ENCODE measurements at regions not wholly inside any gene's neighbourhood (a gene's known extent, or its start where the extent isn't known, plus 50 kb on each side); places are given as distances from the start of the nearest gene placed in this dataset.

DNA sequence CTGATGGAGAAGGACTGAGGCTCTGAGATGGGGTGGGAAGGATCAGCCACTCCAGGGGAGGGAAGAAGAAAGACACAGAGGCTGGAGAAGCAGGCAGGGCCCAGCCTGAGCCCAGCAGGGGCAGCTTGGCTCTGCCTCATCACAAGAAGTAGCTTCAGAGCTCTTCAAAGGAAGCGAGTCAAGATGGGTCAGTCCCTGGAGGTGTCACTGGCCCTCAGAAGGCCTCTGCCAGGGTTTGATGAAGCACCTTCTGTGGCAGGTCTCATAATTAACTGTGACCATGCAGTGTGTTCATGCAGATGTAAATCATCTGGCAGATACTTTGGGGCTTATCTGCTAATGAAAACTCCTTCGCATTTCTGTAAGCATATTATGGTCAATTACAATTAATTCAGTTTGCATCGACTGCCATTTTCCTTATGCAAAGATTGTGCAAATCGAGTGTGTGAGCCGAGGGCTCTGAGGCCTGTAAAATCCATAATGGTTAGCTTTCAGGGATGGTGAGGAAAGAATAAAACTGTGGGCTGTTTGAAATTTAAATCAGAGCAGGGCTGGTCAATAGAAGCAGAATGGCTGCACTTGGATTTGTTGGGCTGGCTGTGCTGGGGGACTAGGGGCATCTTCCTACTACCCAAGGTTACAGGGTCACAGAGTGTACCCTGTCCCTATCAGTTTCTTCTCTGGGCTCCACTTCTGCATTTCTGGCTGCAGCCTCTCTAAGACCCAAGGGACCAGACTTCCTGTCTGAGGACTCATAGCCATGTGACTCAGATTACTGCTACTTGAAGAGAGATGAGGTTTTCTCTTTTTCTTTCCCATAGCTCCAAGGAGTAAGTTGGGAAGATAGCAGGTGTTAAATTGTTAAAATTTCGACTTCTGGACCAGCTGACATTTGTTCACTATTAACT, 376.6 kb downstream of the DHX35 start:
- H3K27me3 Mint-ChIP-seq (ENCODE audit: low read depth in 3 of 3) = peaks cover 0 to 2% (median 1%) of the 10 kb centered on the region in 3 donors
- H3K27ac Mint-ChIP-seq = no peak overlapping the region
- Histone ChIP-seq H3K36me3 (replicated peaks in 1 of 2; ENCODE audit: control insufficient read depth in 1 of 2, insufficient read depth in 2 of 2, low read length in 2 of 2) (no peaks in the 10 kb centered on the region), H2AFZ (ENCODE audit: insufficient read depth, low read depth, low read length, poor library complexity, severe bottlenecking) (no peak overlapping the region), H3K4me1 (ENCODE audit: control insufficient read depth in 1 of 2, insufficient read depth in 2 of 2, low read length in 2 of 2) (no peaks in the 10 kb centered on the region), H3K27ac (ENCODE audit: low read depth in 1 of 2, low read length in 2 of 2) (no peak overlapping the region), H3K4me2 (replicated peaks; ENCODE audit: extremely low read depth, low read length, poor library complexity, severe bottlenecking) (no peak overlapping the region), H3K79me2 (ENCODE audit: insufficient read depth, low read length) (no peaks in the 10 kb centered on the region), H3K9ac (ENCODE audit: insufficient read depth, low read length, poor library complexity, severe bottlenecking) (no peak overlapping the region), H4K20me1 (ENCODE audit: insufficient read depth, low read length) (no peaks in the 10 kb centered on the region), H3K4me3 (replicated peaks in 1 of 3; ENCODE audit: low read depth in 2 of 3, low read length in 3 of 3) (no peak overlapping the region), H3K9me3 (replicated peaks in 1 of 2; ENCODE audit: control insufficient read depth in 1 of 2, insufficient read depth in 1 of 2, low read length in 2 of 2) (no peaks in the 10 kb centered on the region), H3K27me3 (ENCODE audit: control insufficient read depth in 2 of 2, insufficient read depth in 2 of 2, low read length in 2 of 2) (no peaks in the 10 kb centered on the region)
- no peak overlapping the region for H3K4me3 Mint-ChIP-seq
- intact Hi-C loops (cut with micrococcal nuclease) = no loop called here
- TF ChIP-seq, protein P1, sequence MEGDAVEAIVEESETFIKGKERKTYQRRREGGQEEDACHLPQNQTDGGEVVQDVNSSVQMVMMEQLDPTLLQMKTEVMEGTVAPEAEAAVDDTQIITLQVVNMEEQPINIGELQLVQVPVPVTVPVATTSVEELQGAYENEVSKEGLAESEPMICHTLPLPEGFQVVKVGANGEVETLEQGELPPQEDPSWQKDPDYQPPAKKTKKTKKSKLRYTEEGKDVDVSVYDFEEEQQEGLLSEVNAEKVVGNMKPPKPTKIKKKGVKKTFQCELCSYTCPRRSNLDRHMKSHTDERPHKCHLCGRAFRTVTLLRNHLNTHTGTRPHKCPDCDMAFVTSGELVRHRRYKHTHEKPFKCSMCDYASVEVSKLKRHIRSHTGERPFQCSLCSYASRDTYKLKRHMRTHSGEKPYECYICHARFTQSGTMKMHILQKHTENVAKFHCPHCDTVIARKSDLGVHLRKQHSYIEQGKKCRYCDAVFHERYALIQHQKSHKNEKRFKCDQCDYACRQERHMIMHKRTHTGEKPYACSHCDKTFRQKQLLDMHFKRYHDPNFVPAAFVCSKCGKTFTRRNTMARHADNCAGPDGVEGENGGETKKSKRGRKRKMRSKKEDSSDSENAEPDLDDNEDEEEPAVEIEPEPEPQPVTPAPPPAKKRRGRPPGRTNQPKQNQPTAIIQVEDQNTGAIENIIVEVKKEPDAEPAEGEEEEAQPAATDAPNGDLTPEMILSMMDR (IDR thresholded peaks at IDR 0.05) = no peak
- WGBS (ENCODE audit: insufficient coverage) = 87% methylated on average over 3 of the region's 6 CpGs
- peaks cover 2% of the 10 kb centered on the region for H3K4me1 Mint-ChIP-seq
- H3K9me3 Mint-ChIP-seq = peaks cover 0 to 12% (median 4%) of the 10 kb centered on the region in 7 donors
- DNase-seq = peak in 1 of 3 donors; percentile 10
- no peaks in the 10 kb centered on the region for H3K36me3 Mint-ChIP-seq

DNA sequence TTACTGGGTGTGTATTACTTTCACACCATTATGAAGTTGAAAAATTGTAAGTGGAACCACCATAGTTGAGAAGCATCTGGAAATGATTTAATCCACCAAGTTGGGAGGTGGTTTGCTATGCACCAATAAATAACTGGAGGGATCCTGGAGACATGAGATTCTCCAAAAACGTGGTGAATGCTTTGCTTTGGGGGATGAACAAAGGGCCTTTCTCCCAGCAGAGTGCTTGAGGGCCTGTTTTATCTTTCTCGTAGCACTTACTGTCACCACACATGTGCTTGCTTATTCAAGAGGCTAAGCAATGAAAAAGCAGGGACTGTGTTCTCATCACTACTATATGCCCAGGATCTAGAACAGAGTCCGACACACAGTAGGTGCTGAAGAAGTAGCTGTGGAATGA, 371.1 kb downstream of the DHX35 start:
- intact Hi-C loops (cut with micrococcal nuclease) = no loop called here
- Mint-ChIP-seq H3K4me1 (no peaks in the 10 kb centered on the region), H3K4me3 (no peak overlapping the region), H3K27ac (no peak overlapping the region), H3K9me3 (peaks cover 0 to 3% (median 0%) of the 10 kb centered on the region in 7 donors), H3K36me3 (no peaks in the 10 kb centered on the region), H3K27me3 (ENCODE audit: low read depth in 3 of 3) (peaks cover 0 to 1% (median 0%) of the 10 kb centered on the region in 3 donors)
- Histone ChIP-seq H3K9ac (ENCODE audit: insufficient read depth, low read length, poor library complexity, severe bottlenecking) (no peak overlapping the region), H4K20me1 (ENCODE audit: insufficient read depth, low read length) (no peaks in the 10 kb centered on the region), H3K27me3 (ENCODE audit: control insufficient read depth in 2 of 2, insufficient read depth in 2 of 2, low read length in 2 of 2) (no peaks in the 10 kb centered on the region), H3K4me1 (ENCODE audit: control insufficient read depth in 1 of 2, insufficient read depth in 2 of 2, low read length in 2 of 2) (no peaks in the 10 kb centered on the region), H3K27ac (ENCODE audit: low read depth in 1 of 2, low read length in 2 of 2) (no peak overlapping the region), H2AFZ (ENCODE audit: insufficient read depth, low read depth, low read length, poor library complexity, severe bottlenecking) (no peak overlapping the region), H3K36me3 (replicated peaks in 1 of 2; ENCODE audit: control insufficient read depth in 1 of 2, insufficient read depth in 2 of 2, low read length in 2 of 2) (no peaks in the 10 kb centered on the region), H3K79me2 (ENCODE audit: insufficient read depth, low read length) (no peaks in the 10 kb centered on the region), H3K4me3 (replicated peaks in 1 of 3; ENCODE audit: low read depth in 2 of 3, low read length in 3 of 3) (no peak overlapping the region), H3K4me2 (replicated peaks; ENCODE audit: extremely low read depth, low read length, poor library complexity, severe bottlenecking) (no peak overlapping the region), H3K9me3 (replicated peaks in 1 of 2; ENCODE audit: control insufficient read depth in 1 of 2, insufficient read depth in 1 of 2, low read length in 2 of 2) (no peaks in the 10 kb centered on the region)
- WGBS (ENCODE audit: insufficient coverage) = no CpG with 5 or more reads among the region's 3 CpGs
- TF ChIP-seq, protein P1 (IDR thresholded peaks at IDR 0.05) = no peak
- no peak for DNase-seq
